D721Med (cell line): ENCODE measurements at regions not wholly inside any gene's neighbourhood (a gene's known extent, or its start where the extent isn't known, plus 50 kb on each side); places are given as distances from the start of the nearest gene placed in this dataset.

Experiments used
- DNase-seq: peaks from one replicate; pipeline ENCODE4 v3.0.0; 2011; ENCODE audit warnings: low spot score; ENCODE audit not compliant: insufficient read length
- FAIRE-seq: peaks from 2 replicates; lab custom pipeline; 2011; peaks lifted over from hg19 to GRCh38; lab: Jason Lieb, UNC
- TF ChIP-seq, protein P1 (sequence below): IDR thresholded peaks from 2 replicates; pipeline ENCODE4 v1.5.1; 2012; ENCODE audit warnings: mild to moderate bottlenecking, control low read depth; ENCODE audit not compliant: insufficient read depth; ENCODE audit errors: missing control alignments

DNA sequence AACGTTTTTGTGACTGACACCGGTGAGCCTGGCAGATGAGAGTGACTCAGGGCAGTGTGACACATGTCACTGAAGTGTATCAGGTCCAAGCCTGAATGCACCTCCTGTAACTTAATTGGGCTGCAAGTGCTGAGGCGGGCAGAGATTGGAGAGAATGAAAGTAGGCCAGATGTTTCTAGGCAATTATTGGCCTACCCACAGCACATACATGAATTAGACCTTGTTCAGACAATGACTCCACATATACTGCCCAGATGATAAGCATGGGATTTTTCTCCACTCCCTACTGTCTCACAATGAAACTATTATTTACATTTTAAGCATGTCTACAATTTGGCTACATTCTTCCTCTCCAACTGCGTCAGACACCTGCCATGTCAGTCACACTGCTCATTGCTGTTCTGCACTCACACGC, 187.3 kb upstream of the ZNF385D start:
- FAIRE-seq (no peak), DNase-seq (no peak)
- TF ChIP-seq, protein P1, sequence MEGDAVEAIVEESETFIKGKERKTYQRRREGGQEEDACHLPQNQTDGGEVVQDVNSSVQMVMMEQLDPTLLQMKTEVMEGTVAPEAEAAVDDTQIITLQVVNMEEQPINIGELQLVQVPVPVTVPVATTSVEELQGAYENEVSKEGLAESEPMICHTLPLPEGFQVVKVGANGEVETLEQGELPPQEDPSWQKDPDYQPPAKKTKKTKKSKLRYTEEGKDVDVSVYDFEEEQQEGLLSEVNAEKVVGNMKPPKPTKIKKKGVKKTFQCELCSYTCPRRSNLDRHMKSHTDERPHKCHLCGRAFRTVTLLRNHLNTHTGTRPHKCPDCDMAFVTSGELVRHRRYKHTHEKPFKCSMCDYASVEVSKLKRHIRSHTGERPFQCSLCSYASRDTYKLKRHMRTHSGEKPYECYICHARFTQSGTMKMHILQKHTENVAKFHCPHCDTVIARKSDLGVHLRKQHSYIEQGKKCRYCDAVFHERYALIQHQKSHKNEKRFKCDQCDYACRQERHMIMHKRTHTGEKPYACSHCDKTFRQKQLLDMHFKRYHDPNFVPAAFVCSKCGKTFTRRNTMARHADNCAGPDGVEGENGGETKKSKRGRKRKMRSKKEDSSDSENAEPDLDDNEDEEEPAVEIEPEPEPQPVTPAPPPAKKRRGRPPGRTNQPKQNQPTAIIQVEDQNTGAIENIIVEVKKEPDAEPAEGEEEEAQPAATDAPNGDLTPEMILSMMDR = no peak

DNA sequence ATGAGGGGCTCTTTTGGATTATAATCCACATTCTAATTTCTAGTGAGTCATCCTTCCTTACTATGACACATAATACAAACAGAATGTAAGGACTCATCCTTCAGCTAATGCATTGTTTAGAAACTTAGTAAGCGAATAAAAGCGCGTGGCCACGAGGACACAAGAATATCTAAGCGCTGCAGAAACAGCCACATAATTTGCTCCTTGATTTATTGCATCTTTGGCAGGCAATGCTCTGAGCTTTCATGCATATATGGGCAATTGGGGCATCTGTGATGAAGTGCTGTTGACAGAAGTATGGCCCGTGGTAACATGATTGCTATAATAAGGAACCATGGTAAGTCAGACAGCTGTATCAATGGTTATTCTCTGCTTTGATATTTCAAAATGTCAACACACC, 191.3 kb upstream of the ZNF385D start:
- TF ChIP-seq, protein P1 = no peak
- FAIRE-seq = peak; percentile 85
- DNase-seq = no peak

DNA sequence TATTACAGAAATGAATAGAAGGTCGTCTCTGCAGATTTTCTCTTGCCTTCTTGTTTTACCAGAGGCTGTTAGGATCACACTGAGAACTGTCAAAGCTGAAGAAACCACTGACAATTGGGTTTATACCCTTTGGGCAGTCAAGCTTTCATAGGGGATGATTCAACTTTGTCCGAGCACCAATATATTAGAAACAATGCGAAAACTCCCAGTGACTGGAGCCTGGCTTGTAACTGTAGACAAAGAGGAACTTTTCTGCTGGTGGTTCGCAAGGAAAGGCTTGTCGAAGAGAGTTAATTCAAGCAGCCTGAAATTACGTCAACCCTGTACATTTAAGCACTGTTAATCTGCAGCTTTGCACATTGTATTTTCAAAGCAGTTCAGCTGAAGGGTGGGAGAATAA, 193.2 kb upstream of the ZNF385D start:
- FAIRE-seq = peak; percentile 98
- DNase-seq = no peak
- TF ChIP-seq, protein P1 = no peak

DNA sequence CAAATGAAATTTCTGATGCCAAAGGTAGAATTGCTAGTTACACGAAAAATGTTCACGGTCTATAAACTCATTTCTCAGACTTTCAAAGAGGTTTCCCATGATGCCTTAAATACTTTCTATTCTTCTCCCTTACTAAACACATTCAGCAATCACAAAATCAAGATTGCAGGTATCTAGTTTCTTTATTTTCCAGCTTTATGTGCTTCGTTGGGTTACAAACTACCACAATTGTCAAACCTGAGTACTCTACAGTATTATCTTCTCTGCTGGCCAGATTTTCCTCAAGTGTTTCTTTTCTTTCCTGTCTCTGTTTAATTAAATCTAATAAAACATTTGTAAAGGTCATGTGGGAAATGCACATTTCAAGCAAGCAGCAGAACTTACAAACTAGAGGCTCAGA, 201.8 kb upstream of the ZNF385D start:
- TF ChIP-seq, protein P1 = no peak
- DNase-seq (no peak), FAIRE-seq (no peak)

DNA sequence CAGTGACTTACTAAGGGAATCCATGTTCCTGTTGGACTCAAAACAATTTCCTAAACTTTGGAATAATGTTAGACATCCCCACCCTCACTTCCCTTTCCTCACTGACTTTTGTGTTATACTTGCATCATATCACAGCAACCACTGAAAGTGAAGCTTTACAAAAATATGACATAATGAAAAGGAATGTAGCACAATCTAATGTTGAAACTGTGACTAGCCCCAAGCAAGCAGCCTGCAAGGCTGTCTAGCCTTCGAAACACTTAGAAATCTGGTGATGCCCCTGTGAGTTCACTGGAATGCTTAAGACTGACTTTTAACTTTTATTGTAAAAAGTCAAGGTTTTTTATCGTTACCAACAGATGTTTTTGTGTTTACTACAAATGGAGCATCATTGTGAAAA, 203.7 kb upstream of the ZNF385D start:
- no peak for FAIRE-seq
- TF ChIP-seq, protein P1 = no peak
- DNase-seq = no peak

DNA sequence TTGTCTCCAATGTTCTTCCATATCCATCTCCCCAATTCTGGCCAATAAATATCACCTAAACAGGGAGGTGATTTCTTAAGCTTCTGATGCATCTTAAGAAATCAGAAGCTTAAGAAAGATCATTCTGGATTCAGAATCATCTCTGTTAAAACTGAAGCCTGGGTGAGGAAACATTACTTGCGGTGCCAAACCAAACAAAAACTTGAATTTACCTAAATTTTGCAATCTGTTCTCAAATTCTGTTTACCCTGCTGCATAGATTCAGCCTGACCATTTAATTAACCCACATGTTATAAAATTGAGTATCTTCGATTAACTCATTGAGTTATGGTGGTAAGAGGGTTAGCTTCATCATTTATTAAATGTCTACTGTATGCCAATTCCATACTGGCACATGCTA, 204.4 kb upstream of the ZNF385D start:
- TF ChIP-seq, protein P1 = no peak
- DNase-seq = no peak
- FAIRE-seq = no peak

DNA sequence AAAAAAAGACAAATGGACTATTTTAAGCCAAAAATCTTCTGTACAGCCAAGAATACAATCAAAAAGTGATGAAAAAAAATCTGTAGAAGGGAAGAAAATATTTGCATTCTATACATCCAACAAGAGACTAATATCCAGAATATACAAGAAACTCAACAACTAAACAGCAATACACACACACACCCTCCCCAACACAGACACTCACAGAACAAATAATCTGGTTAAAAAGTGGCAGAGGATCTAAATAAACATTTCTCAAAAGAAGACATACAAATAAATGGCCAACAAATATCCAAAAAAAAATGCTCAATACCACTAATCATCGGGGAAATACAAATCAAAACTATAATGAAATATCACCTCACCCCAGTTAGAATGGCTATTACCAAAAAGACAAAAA, 209.0 kb upstream of the ZNF385D start:
- no peak for DNase-seq
- FAIRE-seq = no peak
- TF ChIP-seq, protein P1 = no peak
